ENCODE measurements at regions not wholly inside any gene's neighbourhood (a gene's known extent, or its start where the extent isn't known, plus 50 kb on each side); places are given as distances from the start of the nearest gene placed in this dataset.

- no peak for DNase-seq (ENCODE audit: low spot score)
These were observed 109.7 kb upstream of the GADL1 start for GRCh38 chr3:31004025-31004678.

GRCh38 chr3:31008994-31009393 lies 114.5 kb upstream of the GADL1 start:
- no peak for DNase-seq (ENCODE audit: low spot score)

- DNase-seq (ENCODE audit: low spot score), result no peak
These were observed 115.4 kb upstream of the GADL1 start for GRCh38 chr3:31009881-31010280.

- DNase-seq (ENCODE audit: low spot score), result no peak
These were observed 116.0 kb upstream of the GADL1 start for GRCh38 chr3:31010491-31010890.

- no peak for DNase-seq (ENCODE audit: low spot score)
These were observed 116.9 kb upstream of the GADL1 start for GRCh38 chr3:31011380-31011779.

- no peak for DNase-seq (ENCODE audit: low spot score)
These were observed 118.6 kb upstream of the GADL1 start for GRCh38 chr3:31013090-31013489.

GRCh38 chr3:31013843-31014242 lies 119.4 kb upstream of the GADL1 start:
- no peak for DNase-seq (ENCODE audit: low spot score)

- no peak for DNase-seq (ENCODE audit: low spot score)
These were observed 120.0 kb upstream of the GADL1 start for GRCh38 chr3:31014317-31015040.

- no peak for DNase-seq (ENCODE audit: low spot score)
These were observed 121.7 kb upstream of the GADL1 start for GRCh38 chr3:31016196-31016595.

- no peak for DNase-seq (ENCODE audit: low spot score)
These were observed 128.3 kb upstream of the GADL1 start for GRCh38 chr3:31022716-31023115.

- no peak for DNase-seq (ENCODE audit: low spot score)
These were observed 131.1 kb upstream of the GADL1 start for GRCh38 chr3:31025541-31025940.

- DNase-seq (ENCODE audit: low spot score), result no peak
These were observed 132.8 kb upstream of the GADL1 start for GRCh38 chr3:31027191-31027761.

GRCh38 chr3:31027914-31028313 lies 133.5 kb upstream of the GADL1 start:
- no peak for DNase-seq (ENCODE audit: low spot score)

- no peak for DNase-seq (ENCODE audit: low spot score)
These were observed 134.3 kb upstream of the GADL1 start for GRCh38 chr3:31028766-31029165.

GRCh38 chr3:31029706-31030105 lies 135.2 kb upstream of the GADL1 start:
- no peak for DNase-seq (ENCODE audit: low spot score)

- DNase-seq (ENCODE audit: low spot score), result no peak
These were observed 141.2 kb upstream of the GADL1 start for GRCh38 chr3:31035681-31036080.

- no peak for DNase-seq (ENCODE audit: low spot score)
These were observed 143.8 kb upstream of the GADL1 start for GRCh38 chr3:31038086-31038739.

- no peak for DNase-seq (ENCODE audit: low spot score)
These were observed 144.7 kb upstream of the GADL1 start for GRCh38 chr3:31039145-31039544.

- no peak for DNase-seq (ENCODE audit: low spot score)
These were observed 146.9 kb upstream of the GADL1 start for GRCh38 chr3:31041161-31041978.

GRCh38 chr3:31043184-31043819 lies 148.8 kb upstream of the GADL1 start:
- no peak for DNase-seq (ENCODE audit: low spot score)

- no peak for DNase-seq (ENCODE audit: low spot score)
These were observed 153.2 kb upstream of the GADL1 start for GRCh38 chr3:31047673-31048072.

- DNase-seq (ENCODE audit: low spot score), result no peak
These were observed 153.7 kb upstream of the GADL1 start for GRCh38 chr3:31048143-31048542.

Data from CD4-positive, alpha-beta T cell treated with Interleukin-2 at 100 ng/mL for 4 hours (primary cell).